GM23338 (cell line): ENCODE measurements at regions not wholly inside any gene's neighbourhood (a gene's known extent, or its start where the extent isn't known, plus 50 kb on each side); places are given as distances from the start of the nearest gene placed in this dataset.

Source experiments
- ATAC-seq: fragments of 200-7000 bp; cut with Tn5 transposase; 3 replicates; pipeline ENCODE4 v1.9.1; 2020
- DNase-seq: peaks from one replicate; pipeline ENCODE4 v3.0.0-alpha.2; 2015; ENCODE audit warnings: low spot score
- H2AFZ ChIP-seq: fragments of 200-600 bp; sonication (generic); 2 replicates; pipeline ENCODE4 v1.8.0; 2016; ENCODE audit warnings: antibody characterized with exemption, mild to moderate bottlenecking, moderate library complexity
- H3F3A ChIP-seq: fragments of 200-600 bp; sonication (generic); replicated peaks from 2 replicates; pipeline ENCODE4 v1.8.0; 2017; ENCODE audit warnings: antibody characterized with exemption, mixed run types, low read depth
- H3K27ac ChIP-seq: fragments of 200-600 bp; sonication (generic); 2 replicates; pipeline ENCODE4 v1.6.1; 2016; ENCODE audit warnings: low read depth
- H3K27me3 ChIP-seq: fragments of 200-600 bp; sonication (generic); 2 replicates; pipeline ENCODE4 v1.8.0; 2016; ENCODE audit warnings: mild to moderate bottlenecking, mixed run types, moderate library complexity; ENCODE audit not compliant: insufficient read depth
- H3K36me3 ChIP-seq: fragments of 200-600 bp; sonication (generic); 2 replicates; pipeline ENCODE4 v1.8.0; 2016; ENCODE audit warnings: mild to moderate bottlenecking; ENCODE audit not compliant: insufficient read depth
- H3K4me1 ChIP-seq: fragments of 200-600 bp; sonication (generic); 2 replicates; pipeline ENCODE4 v1.8.0; 2016; ENCODE audit warnings: mild to moderate bottlenecking, moderate library complexity; ENCODE audit not compliant: insufficient read depth
- H3K4me2 ChIP-seq: fragments of 200-600 bp; sonication (generic); 2 replicates; pipeline ENCODE4 v1.7.1; 2017; ENCODE audit warnings: mixed run types
- H3K4me3 ChIP-seq: fragments of 200-600 bp; sonication (generic); 2 replicates; pipeline ENCODE4 v1.6.1; 2016; ENCODE audit warnings: mixed run types
- H3K79me2 ChIP-seq: fragments of 200-600 bp; sonication (generic); replicated peaks from 2 replicates; pipeline ENCODE4 v1.8.0; 2017; ENCODE audit warnings: mild to moderate bottlenecking; ENCODE audit not compliant: insufficient read depth
- H3K9me2 ChIP-seq: fragments of 200-600 bp; sonication (generic); 2 replicates; pipeline ENCODE4 v1.8.0; 2017; ENCODE audit not compliant: insufficient read depth
- H4K20me1 ChIP-seq: fragments of 200-600 bp; sonication (generic); replicated peaks from 2 replicates; pipeline ENCODE4 v1.8.0; 2017; ENCODE audit warnings: mild to moderate bottlenecking; ENCODE audit not compliant: insufficient read depth
- H3K27ac Mint-ChIP-seq: 2 replicates; pipeline ENCODE4 v1.8.0; 2020; ENCODE audit warnings: inconsistent platforms, mild to moderate bottlenecking, moderate library complexity, mixed read lengths
- H3K27me3 Mint-ChIP-seq: 3 replicates; pipeline ENCODE4 v1.8.0; 2022; ENCODE audit warnings: low read depth, mild to moderate bottlenecking, moderate library complexity, mixed read lengths, inconsistent platforms; ENCODE audit not compliant: insufficient read depth, poor library complexity
- H3K36me3 Mint-ChIP-seq: 3 replicates; pipeline ENCODE4 v1.8.0; 2021; ENCODE audit warnings: low read depth, mild to moderate bottlenecking, inconsistent platforms, moderate library complexity, mixed read lengths
- H3K4me1 Mint-ChIP-seq: 3 replicates; pipeline ENCODE4 v1.8.0; 2020; ENCODE audit warnings: mild to moderate bottlenecking, inconsistent platforms, mixed read lengths
- H3K4me3 Mint-ChIP-seq: 3 replicates; pipeline ENCODE4 v1.8.0; 2021; ENCODE audit warnings: moderate library complexity, mild to moderate bottlenecking, inconsistent platforms, mixed read lengths
- H3K9me3 Mint-ChIP-seq: 3 replicates; pipeline ENCODE4 v1.8.0; 2020; ENCODE audit warnings: moderate library complexity, mild to moderate bottlenecking, inconsistent platforms, mixed read lengths
- CREB1 ChIP-seq: fragments of 250-450 bp; sonication (Bioruptor Pico); IDR thresholded peaks from 2 replicates; pipeline ENCODE4 v1.5.0; 2020; ENCODE audit warnings: low read depth, mild to moderate bottlenecking, moderate library complexity
- EZH2 ChIP-seq: fragments of 200-600 bp; sonication (generic); IDR thresholded peaks from one replicate; pipeline ENCODE4 v1.8.0; 2017; ENCODE audit warnings: antibody characterized with exemption, mild to moderate bottlenecking, low read depth; ENCODE audit not compliant: unreplicated experiment
- NANOG ChIP-seq: IDR thresholded peaks from 2 replicates; pipeline ENCODE4 v1.6.1; 2016; ENCODE audit warnings: antibody characterized with exemption, borderline replicate concordance
- ZNF114 ChIP-seq: fragments of 250-450 bp; sonication (Bioruptor Pico); IDR thresholded peaks from 2 replicates; pipeline ENCODE4 v1.5.0; 2020; ENCODE audit warnings: mild to moderate bottlenecking, moderate library complexity
- TF ChIP-seq, protein P1 (sequence below): IDR thresholded peaks from 2 replicates; pipeline ENCODE4 v1.6.1; 2016; ENCODE audit warnings: antibody characterized with exemption
- TF ChIP-seq, protein P2 (sequence below): fragments of 250-450 bp; sonication (Bioruptor Pico); IDR thresholded peaks from 2 replicates; pipeline ENCODE4 v1.5.0; 2020; ENCODE audit warnings: mild to moderate bottlenecking, moderate library complexity
- TF ChIP-seq, protein P3 (sequence below), 2 experiments: fragments of 200-600 bp in 1 of 2; sonication (generic) in 1 of 2; conservative IDR thresholded peaks; 2 replicates each; pipeline versions ENCODE4 v1.5.1 to v1.6.1; 2016 to 2017; ENCODE audit warnings: antibody characterized with exemption in 2 of 2, low read depth in 2 of 2, mild to moderate bottlenecking in 2 of 2, moderate library complexity in 1 of 2

DNA sequence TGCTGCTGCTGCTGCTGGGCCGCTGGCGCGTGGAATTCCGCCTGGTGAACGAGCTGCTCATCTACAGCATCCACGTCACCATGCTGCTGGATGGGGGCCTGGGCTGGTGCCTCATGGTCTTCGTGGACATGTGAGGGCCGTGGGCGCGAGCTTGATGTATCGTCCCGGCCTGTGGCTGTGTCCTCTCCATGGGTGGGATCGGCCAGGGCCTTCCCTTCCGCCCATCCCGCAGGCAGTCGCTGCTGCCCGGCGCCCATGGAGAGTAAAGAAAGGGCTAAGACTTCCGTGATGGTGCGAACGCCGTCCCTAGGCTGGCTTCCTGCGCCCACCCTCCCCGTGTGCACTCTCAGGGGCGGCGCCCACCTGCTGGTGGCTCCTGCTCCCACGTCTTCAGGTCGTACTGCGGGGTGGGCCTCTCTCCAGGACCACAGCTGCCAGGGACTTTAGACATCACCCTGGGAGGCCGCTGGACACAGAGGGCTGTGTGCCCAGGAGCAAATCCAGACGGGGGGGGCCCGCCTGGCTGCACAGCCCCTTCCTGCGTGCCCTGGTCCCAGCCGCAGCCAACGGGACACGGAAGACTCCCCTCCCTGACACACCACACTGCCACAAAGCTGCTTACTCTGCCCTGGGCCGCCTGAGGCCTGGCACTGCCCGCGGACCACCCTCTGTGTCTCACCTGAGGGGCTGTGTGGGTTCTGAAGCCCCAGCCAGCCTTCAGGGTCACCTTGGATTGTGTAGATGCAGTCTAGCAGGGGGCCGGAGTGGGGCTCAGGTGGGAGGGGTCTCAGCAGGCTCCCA, 167.5 kb downstream of the SEPTIN7 start:
- Histone ChIP-seq H3K27me3 (no peaks in the 10 kb centered on the region), H3K4me2 (no peak overlapping the region), H2AFZ (no peak overlapping the region), H3K4me3 (no peak overlapping the region), H3F3A (no peaks in the 10 kb centered on the region), H4K20me1 (no peaks in the 10 kb centered on the region), H3K9me2 (no peaks in the 10 kb centered on the region), H3K27ac (no peak overlapping the region), H3K79me2 (no peaks in the 10 kb centered on the region), H3K4me1 (no peaks in the 10 kb centered on the region), H3K36me3 (no peaks in the 10 kb centered on the region)
- ATAC-seq, result peak; percentile 15
- H3K4me3 Mint-ChIP-seq, result no peak overlapping the region
- no peak overlapping the region for H3K27ac Mint-ChIP-seq
- DNase-seq, result peak; percentile 17
- H3K4me1 Mint-ChIP-seq, result no peaks in the 10 kb centered on the region; the same call in 2 of the 3 replicates
- no peak for TF ChIP-seq EZH2
- TF ChIP-seq, protein P1, sequence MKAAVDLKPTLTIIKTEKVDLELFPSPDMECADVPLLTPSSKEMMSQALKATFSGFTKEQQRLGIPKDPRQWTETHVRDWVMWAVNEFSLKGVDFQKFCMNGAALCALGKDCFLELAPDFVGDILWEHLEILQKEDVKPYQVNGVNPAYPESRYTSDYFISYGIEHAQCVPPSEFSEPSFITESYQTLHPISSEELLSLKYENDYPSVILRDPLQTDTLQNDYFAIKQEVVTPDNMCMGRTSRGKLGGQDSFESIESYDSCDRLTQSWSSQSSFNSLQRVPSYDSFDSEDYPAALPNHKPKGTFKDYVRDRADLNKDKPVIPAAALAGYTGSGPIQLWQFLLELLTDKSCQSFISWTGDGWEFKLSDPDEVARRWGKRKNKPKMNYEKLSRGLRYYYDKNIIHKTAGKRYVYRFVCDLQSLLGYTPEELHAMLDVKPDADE, result no peak
- TF ChIP-seq ZNF114, result no peak
- no peak for TF ChIP-seq NANOG
- no peak for TF ChIP-seq CREB1
- TF ChIP-seq, protein P2, sequence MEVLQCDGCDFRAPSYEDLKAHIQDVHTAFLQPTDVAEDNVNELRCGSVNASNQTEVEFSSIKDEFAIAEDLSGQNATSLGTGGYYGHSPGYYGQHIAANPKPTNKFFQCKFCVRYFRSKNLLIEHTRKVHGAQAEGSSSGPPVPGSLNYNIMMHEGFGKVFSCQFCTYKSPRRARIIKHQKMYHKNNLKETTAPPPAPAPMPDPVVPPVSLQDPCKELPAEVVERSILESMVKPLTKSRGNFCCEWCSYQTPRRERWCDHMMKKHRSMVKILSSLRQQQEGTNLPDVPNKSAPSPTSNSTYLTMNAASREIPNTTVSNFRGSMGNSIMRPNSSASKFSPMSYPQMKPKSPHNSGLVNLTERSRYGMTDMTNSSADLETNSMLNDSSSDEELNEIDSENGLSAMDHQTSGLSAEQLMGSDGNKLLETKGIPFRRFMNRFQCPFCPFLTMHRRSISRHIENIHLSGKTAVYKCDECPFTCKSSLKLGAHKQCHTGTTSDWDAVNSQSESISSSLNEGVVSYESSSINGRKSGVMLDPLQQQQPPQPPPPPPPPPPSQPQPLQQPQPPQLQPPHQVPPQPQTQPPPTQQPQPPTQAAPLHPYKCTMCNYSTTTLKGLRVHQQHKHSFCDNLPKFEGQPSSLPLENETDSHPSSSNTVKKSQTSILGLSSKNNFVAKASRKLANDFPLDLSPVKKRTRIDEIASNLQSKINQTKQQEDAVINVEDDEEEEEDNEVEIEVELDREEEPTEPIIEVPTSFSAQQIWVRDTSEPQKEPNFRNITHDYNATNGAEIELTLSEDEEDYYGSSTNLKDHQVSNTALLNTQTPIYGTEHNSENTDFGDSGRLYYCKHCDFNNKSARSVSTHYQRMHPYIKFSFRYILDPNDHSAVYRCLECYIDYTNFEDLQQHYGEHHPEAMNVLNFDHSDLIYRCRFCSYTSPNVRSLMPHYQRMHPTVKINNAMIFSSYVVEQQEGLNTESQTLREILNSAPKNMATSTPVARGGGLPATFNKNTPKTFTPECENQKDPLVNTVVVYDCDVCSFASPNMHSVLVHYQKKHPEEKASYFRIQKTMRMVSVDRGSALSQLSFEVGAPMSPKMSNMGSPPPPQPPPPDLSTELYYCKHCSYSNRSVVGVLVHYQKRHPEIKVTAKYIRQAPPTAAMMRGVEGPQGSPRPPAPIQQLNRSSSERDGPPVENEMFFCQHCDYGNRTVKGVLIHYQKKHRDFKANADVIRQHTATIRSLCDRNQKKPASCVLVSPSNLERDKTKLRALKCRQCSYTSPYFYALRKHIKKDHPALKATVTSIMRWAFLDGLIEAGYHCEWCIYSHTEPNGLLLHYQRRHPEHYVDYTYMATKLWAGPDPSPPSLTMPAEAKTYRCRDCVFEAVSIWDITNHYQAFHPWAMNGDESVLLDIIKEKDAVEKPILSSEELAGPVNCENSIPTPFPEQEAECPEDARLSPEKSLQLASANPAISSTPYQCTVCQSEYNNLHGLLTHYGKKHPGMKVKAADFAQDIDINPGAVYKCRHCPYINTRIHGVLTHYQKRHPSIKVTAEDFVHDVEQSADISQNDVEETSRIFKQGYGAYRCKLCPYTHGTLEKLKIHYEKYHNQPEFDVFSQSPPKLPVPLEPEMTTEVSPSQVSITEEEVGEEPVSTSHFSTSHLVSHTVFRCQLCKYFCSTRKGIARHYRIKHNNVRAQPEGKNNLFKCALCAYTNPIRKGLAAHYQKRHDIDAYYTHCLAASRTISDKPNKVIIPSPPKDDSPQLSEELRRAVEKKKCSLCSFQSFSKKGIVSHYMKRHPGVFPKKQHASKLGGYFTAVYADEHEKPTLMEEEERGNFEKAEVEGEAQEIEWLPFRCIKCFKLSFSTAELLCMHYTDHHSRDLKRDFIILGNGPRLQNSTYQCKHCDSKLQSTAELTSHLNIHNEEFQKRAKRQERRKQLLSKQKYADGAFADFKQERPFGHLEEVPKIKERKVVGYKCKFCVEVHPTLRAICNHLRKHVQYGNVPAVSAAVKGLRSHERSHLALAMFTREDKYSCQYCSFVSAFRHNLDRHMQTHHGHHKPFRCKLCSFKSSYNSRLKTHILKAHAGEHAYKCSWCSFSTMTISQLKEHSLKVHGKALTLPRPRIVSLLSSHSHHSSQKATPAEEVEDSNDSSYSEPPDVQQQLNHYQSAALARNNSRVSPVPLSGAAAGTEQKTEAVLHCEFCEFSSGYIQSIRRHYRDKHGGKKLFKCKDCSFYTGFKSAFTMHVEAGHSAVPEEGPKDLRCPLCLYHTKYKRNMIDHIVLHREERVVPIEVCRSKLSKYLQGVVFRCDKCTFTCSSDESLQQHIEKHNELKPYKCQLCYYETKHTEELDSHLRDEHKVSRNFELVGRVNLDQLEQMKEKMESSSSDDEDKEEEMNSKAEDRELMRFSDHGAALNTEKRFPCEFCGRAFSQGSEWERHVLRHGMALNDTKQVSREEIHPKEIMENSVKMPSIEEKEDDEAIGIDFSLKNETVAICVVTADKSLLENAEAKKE (CRISPR knock-in tag), result no peak
- TF ChIP-seq, protein P3, sequence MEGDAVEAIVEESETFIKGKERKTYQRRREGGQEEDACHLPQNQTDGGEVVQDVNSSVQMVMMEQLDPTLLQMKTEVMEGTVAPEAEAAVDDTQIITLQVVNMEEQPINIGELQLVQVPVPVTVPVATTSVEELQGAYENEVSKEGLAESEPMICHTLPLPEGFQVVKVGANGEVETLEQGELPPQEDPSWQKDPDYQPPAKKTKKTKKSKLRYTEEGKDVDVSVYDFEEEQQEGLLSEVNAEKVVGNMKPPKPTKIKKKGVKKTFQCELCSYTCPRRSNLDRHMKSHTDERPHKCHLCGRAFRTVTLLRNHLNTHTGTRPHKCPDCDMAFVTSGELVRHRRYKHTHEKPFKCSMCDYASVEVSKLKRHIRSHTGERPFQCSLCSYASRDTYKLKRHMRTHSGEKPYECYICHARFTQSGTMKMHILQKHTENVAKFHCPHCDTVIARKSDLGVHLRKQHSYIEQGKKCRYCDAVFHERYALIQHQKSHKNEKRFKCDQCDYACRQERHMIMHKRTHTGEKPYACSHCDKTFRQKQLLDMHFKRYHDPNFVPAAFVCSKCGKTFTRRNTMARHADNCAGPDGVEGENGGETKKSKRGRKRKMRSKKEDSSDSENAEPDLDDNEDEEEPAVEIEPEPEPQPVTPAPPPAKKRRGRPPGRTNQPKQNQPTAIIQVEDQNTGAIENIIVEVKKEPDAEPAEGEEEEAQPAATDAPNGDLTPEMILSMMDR (conservative IDR thresholded peaks at IDR 0.05; ENCODE audit: low read depth in 2 of 2), result no peak
- peaks cover 4% of the 10 kb centered on the region for H3K27me3 Mint-ChIP-seq
- peaks cover 5% of the 10 kb centered on the region for H3K36me3 Mint-ChIP-seq
- peaks cover 10% of the 10 kb centered on the region for H3K9me3 Mint-ChIP-seq
